ENCODE measurements at regions not wholly inside any gene's neighbourhood (a gene's known extent, or its start where the extent isn't known, plus 50 kb on each side); places are given as distances from the start of the nearest gene placed in this dataset.
"Not testable (repeated sequence)": the region's sequence is repeated elsewhere in the genome, so short reads cannot be mapped to it uniquely, and the experiment has no call there.

DNA sequence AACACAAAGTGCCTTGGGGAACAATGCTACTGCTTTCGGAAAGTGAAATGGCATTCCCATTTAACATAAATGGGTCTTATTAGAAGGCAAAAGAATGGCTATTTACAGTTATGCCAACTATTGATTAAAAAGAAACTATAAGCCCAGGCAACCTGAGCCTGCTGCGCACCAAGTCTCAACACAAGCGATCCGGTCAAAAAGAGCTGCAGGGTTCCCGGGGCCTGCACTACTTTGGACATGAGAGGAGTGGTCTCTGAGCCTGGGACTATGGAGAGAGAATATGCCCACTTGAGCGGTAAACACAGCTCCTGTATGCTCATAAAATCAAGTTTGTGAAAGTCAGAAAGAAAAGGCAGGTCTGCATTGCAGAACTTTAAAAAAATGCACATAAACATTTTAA is 660.7 kb downstream of the EFNA5 start:
- no peaks in the 10 kb centered on the region for H3K36me3 ChIP-seq (ENCODE audit: control insufficient read depth in 3 of 3, insufficient read depth in 3 of 3, low read length in 3 of 3)

GRCh38 chr5:107005653-107006052 is 665.1 kb downstream of the EFNA5 start:
- H3K36me3 ChIP-seq (ENCODE audit: control insufficient read depth in 3 of 3, insufficient read depth in 3 of 3, low read length in 3 of 3), result no peaks in the 10 kb centered on the region
- H3K4me3 ChIP-seq (ENCODE audit: low read length in 3 of 3), result no peak overlapping the region
- no peaks in the 10 kb centered on the region for H3K27me3 ChIP-seq (ENCODE audit: control insufficient read depth in 3 of 3, insufficient read depth in 3 of 3, low read length in 3 of 3)
- no peaks in the 10 kb centered on the region for H3K9me3 ChIP-seq (ENCODE audit: control insufficient read depth in 3 of 3, low read length in 3 of 3)
- no peaks in the 10 kb centered on the region for H3K4me1 ChIP-seq (ENCODE audit: control insufficient read depth in 3 of 3, insufficient read depth in 3 of 3, low read length in 3 of 3)
- no peak overlapping the region for H3K9ac ChIP-seq (ENCODE audit: low read depth in 1 of 3, low read length in 3 of 3)
- H3K27ac ChIP-seq (ENCODE audit: low read depth, low read length), result no peak overlapping the region

More for the DNA sequence above, 660.7 kb downstream of the EFNA5 start:
- Histone ChIP-seq H3K9me3 (ENCODE audit: control insufficient read depth in 3 of 3, low read length in 3 of 3) (no peaks in the 10 kb centered on the region), H3K4me1 (ENCODE audit: control insufficient read depth in 3 of 3, insufficient read depth in 3 of 3, low read length in 3 of 3) (peaks cover 0 to 5% (median 5%) of the 10 kb centered on the region in 3 donors), H3K27me3 (ENCODE audit: control insufficient read depth in 3 of 3, insufficient read depth in 3 of 3, low read length in 3 of 3) (no peaks in the 10 kb centered on the region), H3K9ac (ENCODE audit: low read depth in 1 of 3, low read length in 3 of 3) (no peak overlapping the region), H3K27ac (ENCODE audit: low read depth, low read length) (no peak overlapping the region), H3K4me3 (ENCODE audit: low read length in 3 of 3) (no peak overlapping the region)

- no peak overlapping the region for H3K27ac ChIP-seq (ENCODE audit: low read depth, low read length)
- no peaks in the 10 kb centered on the region for H3K36me3 ChIP-seq (ENCODE audit: control insufficient read depth in 3 of 3, insufficient read depth in 3 of 3, low read length in 3 of 3)
Observed at GRCh38 chr5:107005161-107005560, 665.6 kb downstream of the EFNA5 start.

GRCh38 chr5:107002115-107002514 is 668.6 kb downstream of the EFNA5 start:
- Histone ChIP-seq H3K27ac (ENCODE audit: low read depth, low read length) (no peak overlapping the region), H3K4me3 (ENCODE audit: low read length in 3 of 3) (no peak overlapping the region), H3K9me3 (ENCODE audit: control insufficient read depth in 3 of 3, low read length in 3 of 3) (no peaks in the 10 kb centered on the region), H3K4me1 (ENCODE audit: control insufficient read depth in 3 of 3, insufficient read depth in 3 of 3, low read length in 3 of 3) (no peaks in the 10 kb centered on the region), H3K27me3 (ENCODE audit: control insufficient read depth in 3 of 3, insufficient read depth in 3 of 3, low read length in 3 of 3) (no peaks in the 10 kb centered on the region), H3K9ac (ENCODE audit: low read depth in 1 of 3, low read length in 3 of 3) (no peak overlapping the region), H3K36me3 (ENCODE audit: control insufficient read depth in 3 of 3, insufficient read depth in 3 of 3, low read length in 3 of 3) (no peaks in the 10 kb centered on the region)

More at GRCh38 chr5:107005161-107005560, 665.6 kb downstream of the EFNA5 start:
- H3K9me3 ChIP-seq (ENCODE audit: control insufficient read depth in 3 of 3, low read length in 3 of 3), result no peaks in the 10 kb centered on the region
- no peaks in the 10 kb centered on the region for H3K27me3 ChIP-seq (ENCODE audit: control insufficient read depth in 3 of 3, insufficient read depth in 3 of 3, low read length in 3 of 3)
- no peak overlapping the region for H3K9ac ChIP-seq (ENCODE audit: low read depth in 1 of 3, low read length in 3 of 3)
- no peak overlapping the region for H3K4me3 ChIP-seq (ENCODE audit: low read length in 3 of 3)
- no peaks in the 10 kb centered on the region for H3K4me1 ChIP-seq (ENCODE audit: control insufficient read depth in 3 of 3, insufficient read depth in 3 of 3, low read length in 3 of 3)

DNA sequence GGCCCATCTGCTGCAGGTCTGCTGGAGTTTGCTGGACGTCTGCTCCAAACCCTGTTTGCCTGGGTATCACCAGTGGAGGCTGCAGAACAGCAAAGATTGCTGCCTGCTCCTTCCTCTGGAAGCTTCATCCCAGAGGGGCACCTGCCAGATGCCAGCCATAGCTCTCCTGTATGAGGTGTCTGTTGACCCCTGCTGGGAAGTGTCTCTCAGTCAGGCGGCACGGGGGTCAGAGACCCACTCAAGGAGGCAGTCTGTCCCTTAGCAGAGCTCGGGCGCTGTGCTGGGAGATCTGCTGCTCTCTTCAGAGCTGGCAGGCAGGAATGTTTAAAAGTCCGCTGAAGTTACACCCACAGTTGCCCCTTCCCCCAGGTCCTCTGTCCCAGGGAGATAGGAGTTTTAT is 671.2 kb downstream of the EFNA5 start:
- not testable (repeated sequence) for H3K4me1 ChIP-seq (ENCODE audit: control insufficient read depth in 3 of 3, insufficient read depth in 3 of 3, low read length in 3 of 3); H3K9ac ChIP-seq (ENCODE audit: low read depth in 1 of 3, low read length in 3 of 3); H3K4me3 ChIP-seq (ENCODE audit: low read length in 3 of 3); H3K27me3 ChIP-seq (ENCODE audit: control insufficient read depth in 3 of 3, insufficient read depth in 3 of 3, low read length in 3 of 3); H3K9me3 ChIP-seq (ENCODE audit: control insufficient read depth in 3 of 3, low read length in 3 of 3); H3K36me3 ChIP-seq (ENCODE audit: control insufficient read depth in 3 of 3, insufficient read depth in 3 of 3, low read length in 3 of 3); H3K27ac ChIP-seq (ENCODE audit: low read depth, low read length)

- no peak overlapping the region for H3K9ac ChIP-seq (ENCODE audit: low read depth in 1 of 3, low read length in 3 of 3)
- no peaks in the 10 kb centered on the region for H3K36me3 ChIP-seq (ENCODE audit: control insufficient read depth in 3 of 3, insufficient read depth in 3 of 3, low read length in 3 of 3)
- no peak overlapping the region for H3K4me3 ChIP-seq (ENCODE audit: low read length in 3 of 3)
- H3K9me3 ChIP-seq (ENCODE audit: control insufficient read depth in 3 of 3, low read length in 3 of 3), result no peaks in the 10 kb centered on the region
- H3K27me3 ChIP-seq (ENCODE audit: control insufficient read depth in 3 of 3, insufficient read depth in 3 of 3, low read length in 3 of 3), result no peaks in the 10 kb centered on the region
- H3K27ac ChIP-seq (ENCODE audit: low read depth, low read length), result no peak overlapping the region
- no peaks in the 10 kb centered on the region for H3K4me1 ChIP-seq (ENCODE audit: control insufficient read depth in 3 of 3, insufficient read depth in 3 of 3, low read length in 3 of 3)
Observed at GRCh38 chr5:106986006-106986405, 684.7 kb downstream of the EFNA5 start.

DNA sequence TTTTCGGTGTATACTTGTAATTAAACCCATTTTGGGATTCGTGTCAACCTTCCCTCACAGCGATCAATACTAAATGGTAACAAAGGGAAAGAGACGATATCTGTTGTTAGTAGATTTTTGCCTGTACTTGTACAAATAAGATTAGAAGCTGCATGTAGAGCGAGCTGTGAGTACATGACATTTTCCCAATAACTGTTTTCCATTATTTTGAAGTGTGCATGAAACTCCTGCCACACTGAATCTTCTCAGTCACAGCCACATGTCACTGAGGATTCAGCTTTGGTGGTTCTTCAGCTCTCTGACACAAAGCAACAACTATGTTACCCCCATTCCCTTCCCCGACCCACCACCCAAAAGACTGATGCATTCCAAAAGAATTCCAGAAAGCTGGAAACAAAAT is 685.6 kb downstream of the EFNA5 start:
- H3K27ac ChIP-seq (ENCODE audit: low read depth, low read length), result no peak overlapping the region
- no peaks in the 10 kb centered on the region for H3K36me3 ChIP-seq (ENCODE audit: control insufficient read depth in 3 of 3, insufficient read depth in 3 of 3, low read length in 3 of 3)
- H3K4me3 ChIP-seq (ENCODE audit: low read length in 3 of 3), result no peak overlapping the region
- H3K9ac ChIP-seq (ENCODE audit: low read depth in 1 of 3, low read length in 3 of 3), result no peak overlapping the region
- H3K9me3 ChIP-seq (ENCODE audit: control insufficient read depth in 3 of 3, low read length in 3 of 3), result no peaks in the 10 kb centered on the region
- H3K4me1 ChIP-seq (ENCODE audit: control insufficient read depth in 3 of 3, insufficient read depth in 3 of 3, low read length in 3 of 3), result no peaks in the 10 kb centered on the region
- no peaks in the 10 kb centered on the region for H3K27me3 ChIP-seq (ENCODE audit: control insufficient read depth in 3 of 3, insufficient read depth in 3 of 3, low read length in 3 of 3)

GRCh38 chr5:106979178-106979577 is 691.6 kb downstream of the EFNA5 start:
- not testable (repeated sequence) for H3K36me3 ChIP-seq (ENCODE audit: control insufficient read depth in 3 of 3, insufficient read depth in 3 of 3, low read length in 3 of 3); H3K4me1 ChIP-seq (ENCODE audit: control insufficient read depth in 3 of 3, insufficient read depth in 3 of 3, low read length in 3 of 3); H3K4me3 ChIP-seq (ENCODE audit: low read length in 3 of 3); H3K9me3 ChIP-seq (ENCODE audit: control insufficient read depth in 3 of 3, low read length in 3 of 3); H3K9ac ChIP-seq (ENCODE audit: low read depth in 1 of 3, low read length in 3 of 3); H3K27me3 ChIP-seq (ENCODE audit: control insufficient read depth in 3 of 3, insufficient read depth in 3 of 3, low read length in 3 of 3); H3K27ac ChIP-seq (ENCODE audit: low read depth, low read length)

- not testable (repeated sequence) for H3K36me3 ChIP-seq (ENCODE audit: control insufficient read depth in 3 of 3, insufficient read depth in 3 of 3, low read length in 3 of 3); H3K27me3 ChIP-seq (ENCODE audit: control insufficient read depth in 3 of 3, insufficient read depth in 3 of 3, low read length in 3 of 3); H3K27ac ChIP-seq (ENCODE audit: low read depth, low read length); H3K4me3 ChIP-seq (ENCODE audit: low read length in 3 of 3); H3K9me3 ChIP-seq (ENCODE audit: control insufficient read depth in 3 of 3, low read length in 3 of 3); H3K9ac ChIP-seq (ENCODE audit: low read depth in 1 of 3, low read length in 3 of 3); H3K4me1 ChIP-seq (ENCODE audit: control insufficient read depth in 3 of 3, insufficient read depth in 3 of 3, low read length in 3 of 3)
Observed at GRCh38 chr5:106978582-106979165, 692.1 kb downstream of the EFNA5 start.

GRCh38 chr5:106976363-106976762 is 694.4 kb downstream of the EFNA5 start:
- Histone ChIP-seq H3K9me3 (ENCODE audit: control insufficient read depth in 3 of 3, low read length in 3 of 3) (no peaks in the 10 kb centered on the region), H3K4me1 (ENCODE audit: control insufficient read depth in 3 of 3, insufficient read depth in 3 of 3, low read length in 3 of 3) (no peaks in the 10 kb centered on the region), H3K9ac (ENCODE audit: low read depth in 1 of 3, low read length in 3 of 3) (no peak overlapping the region)

GRCh38 chr5:106974272-106974671 is 696.5 kb downstream of the EFNA5 start:
- H3K27me3 ChIP-seq (ENCODE audit: control insufficient read depth in 3 of 3, insufficient read depth in 3 of 3, low read length in 3 of 3), result no peaks in the 10 kb centered on the region
- H3K27ac ChIP-seq (ENCODE audit: low read depth, low read length), result no peak overlapping the region
- H3K9ac ChIP-seq (ENCODE audit: low read depth in 1 of 3, low read length in 3 of 3), result no peak overlapping the region
- no peak overlapping the region for H3K4me3 ChIP-seq (ENCODE audit: low read length in 3 of 3)
- no peaks in the 10 kb centered on the region for H3K36me3 ChIP-seq (ENCODE audit: control insufficient read depth in 3 of 3, insufficient read depth in 3 of 3, low read length in 3 of 3)
- no peaks in the 10 kb centered on the region for H3K9me3 ChIP-seq (ENCODE audit: control insufficient read depth in 3 of 3, low read length in 3 of 3)
- H3K4me1 ChIP-seq (ENCODE audit: control insufficient read depth in 3 of 3, insufficient read depth in 3 of 3, low read length in 3 of 3), result no peaks in the 10 kb centered on the region

More at GRCh38 chr5:106976363-106976762, 694.4 kb downstream of the EFNA5 start:
- no peak overlapping the region for H3K27ac ChIP-seq (ENCODE audit: low read depth, low read length)
- no peaks in the 10 kb centered on the region for H3K36me3 ChIP-seq (ENCODE audit: control insufficient read depth in 3 of 3, insufficient read depth in 3 of 3, low read length in 3 of 3)
- H3K27me3 ChIP-seq (ENCODE audit: control insufficient read depth in 3 of 3, insufficient read depth in 3 of 3, low read length in 3 of 3), result no peaks in the 10 kb centered on the region
- H3K4me3 ChIP-seq (ENCODE audit: low read length in 3 of 3), result no peak overlapping the region
